H9 (cell line): ENCODE measurements at regions not wholly inside any gene's neighbourhood (a gene's known extent, or its start where the extent isn't known, plus 50 kb on each side); places are given as distances from the start of the nearest gene placed in this dataset.
"Not testable (repeated sequence)": the region's sequence is repeated elsewhere in the genome, so short reads cannot be mapped to it uniquely, and the experiment has no call there.

Experiments used
- DNase-seq: peaks from one replicate; pipeline ENCODE4 v3.0.0-alpha.2; 2017
- H2AFZ ChIP-seq: one replicate; pipeline ENCODE4 v1.6.1; 2013; ENCODE audit warnings: mild to moderate bottlenecking, low read length, control low read depth, moderate library complexity
- H2AK5ac ChIP-seq: 2 replicates; pipeline ENCODE4 v1.6.1; 2013; ENCODE audit warnings: low read length, control low read depth, mixed read lengths; ENCODE audit not compliant: insufficient read length
- H2BK120ac ChIP-seq: one replicate; pipeline ENCODE4 v1.6.1; 2013; ENCODE audit warnings: low read depth, mild to moderate bottlenecking, low read length, control low read depth, inconsistent platforms; ENCODE audit not compliant: poor library complexity, severe bottlenecking
- H2BK12ac ChIP-seq: 2 replicates; pipeline ENCODE4 v1.6.1; 2013; ENCODE audit warnings: low read length, control low read depth, mixed read lengths, low read depth; ENCODE audit not compliant: insufficient read length
- H2BK15ac ChIP-seq: 2 replicates; pipeline ENCODE4 v1.6.1; 2013; ENCODE audit warnings: low read depth, low read length, control low read depth
- H2BK20ac ChIP-seq: one replicate; pipeline ENCODE4 v1.6.1; 2013; ENCODE audit warnings: low read depth, mild to moderate bottlenecking, low read length, control low read depth, inconsistent platforms; ENCODE audit not compliant: poor library complexity, severe bottlenecking
- H2BK5ac ChIP-seq: 2 replicates; pipeline ENCODE4 v1.6.1; 2013; ENCODE audit warnings: low read length, control low read depth, mixed read lengths; ENCODE audit not compliant: insufficient read length
- H3K14ac ChIP-seq: 2 replicates; pipeline ENCODE4 v1.6.1; 2013; ENCODE audit warnings: low read length, control low read depth; ENCODE audit not compliant: insufficient read depth
- H3K18ac ChIP-seq: 2 replicates; pipeline ENCODE4 v1.6.1; 2013; ENCODE audit warnings: low read depth, mild to moderate bottlenecking, mixed read lengths, low read length, control low read depth; ENCODE audit not compliant: insufficient read length
- H3K23ac ChIP-seq: 2 replicates; pipeline ENCODE4 v1.6.1; 2013; ENCODE audit warnings: low read length, control low read depth, mixed read lengths, low read depth; ENCODE audit not compliant: insufficient read length
- H3K23me2 ChIP-seq: 2 replicates; pipeline ENCODE4 v1.6.1; 2013; ENCODE audit warnings: low read depth, mild to moderate bottlenecking, mixed read lengths, low read length, control low read depth; ENCODE audit not compliant: insufficient read length, poor library complexity, severe bottlenecking
- H3K27ac ChIP-seq: 2 replicates; pipeline ENCODE4 v1.5.1; 2013; ENCODE audit warnings: low read length, control low read depth, mixed read lengths, low read depth; ENCODE audit not compliant: insufficient read length
- H3K27me3 ChIP-seq: 2 replicates; pipeline ENCODE4 v1.6.1; 2013; ENCODE audit warnings: low read length, control low read depth, inconsistent platforms; ENCODE audit not compliant: insufficient read depth
- H3K4ac ChIP-seq: 2 replicates; pipeline ENCODE4 v1.6.1; 2013; ENCODE audit warnings: low read depth, mild to moderate bottlenecking, control low read depth, inconsistent platforms, low read length, moderate library complexity
- H3K4me1 ChIP-seq: 2 replicates; pipeline ENCODE4 v1.6.1; 2013; ENCODE audit warnings: low read length, control low read depth, inconsistent platforms; ENCODE audit not compliant: insufficient read depth
- H3K4me2 ChIP-seq: 2 replicates; pipeline ENCODE4 v1.6.1; 2013; ENCODE audit warnings: low read length, control low read depth, mixed read lengths; ENCODE audit not compliant: insufficient read length, insufficient read depth
- H3K56ac ChIP-seq: 2 replicates; pipeline ENCODE4 v1.6.1; 2013; ENCODE audit warnings: low read depth, mild to moderate bottlenecking, mixed read lengths, low read length, control low read depth; ENCODE audit not compliant: insufficient read length
- H3K79me1 ChIP-seq: 2 replicates; pipeline ENCODE4 v1.6.1; 2013; ENCODE audit warnings: low read depth, mild to moderate bottlenecking, moderate library complexity, low read length, control low read depth, inconsistent platforms; ENCODE audit not compliant: insufficient read depth, poor library complexity, severe bottlenecking
- H3K79me2 ChIP-seq: 2 replicates; pipeline ENCODE4 v1.6.1; 2013; ENCODE audit warnings: low read length, control low read depth, inconsistent platforms; ENCODE audit not compliant: insufficient read depth
- H3K9ac ChIP-seq: 2 replicates; pipeline ENCODE4 v1.6.1; 2013; ENCODE audit warnings: low read length, control low read depth, mixed read lengths; ENCODE audit not compliant: insufficient read length; ENCODE audit errors: extremely low read depth
- H3K9me3 ChIP-seq: one replicate; pipeline ENCODE4 v1.6.1; 2013; ENCODE audit warnings: low read depth, low read length, inconsistent platforms; ENCODE audit not compliant: control insufficient read depth
- H3T11ph ChIP-seq: one replicate; pipeline ENCODE4 v1.6.1; 2013; ENCODE audit warnings: mild to moderate bottlenecking, low read length, control low read depth, inconsistent platforms
- H4K20me1 ChIP-seq: one replicate; pipeline ENCODE4 v1.6.1; 2013; ENCODE audit not compliant: control insufficient read depth, insufficient read length, insufficient read depth
- H4K5ac ChIP-seq: 2 replicates; pipeline ENCODE4 v1.6.1; 2013; ENCODE audit warnings: low read depth, mild to moderate bottlenecking, mixed read lengths, low read length, control low read depth; ENCODE audit not compliant: insufficient read length
- H4K8ac ChIP-seq: replicated peaks from 2 replicates; pipeline ENCODE4 v1.6.1; 2013; ENCODE audit warnings: low read length, control low read depth, mixed read lengths, low read depth; ENCODE audit not compliant: insufficient read length
- H4K91ac ChIP-seq: 2 replicates; pipeline ENCODE4 v1.6.1; 2013; ENCODE audit warnings: low read depth, mild to moderate bottlenecking, moderate library complexity, mixed read lengths, low read length, control low read depth; ENCODE audit not compliant: insufficient read length
- H3K27ac Mint-ChIP-seq, 3 experiments: 2 replicates in 2 of 3; 3 replicates in 1 of 3; pipeline ENCODE4 v1.8.0; 2020 to 2021; ENCODE audit warnings: mixed read lengths in 3 of 3, mild to moderate bottlenecking in 1 of 3, moderate library complexity in 1 of 3
- H3K27me3 Mint-ChIP-seq: 2 replicates; pipeline ENCODE4 v1.8.0; 2021; ENCODE audit warnings: low read depth, mild to moderate bottlenecking, moderate library complexity, mixed read lengths
- H3K36me3 Mint-ChIP-seq, 3 experiments: 2 replicates in 2 of 3; 3 replicates in 1 of 3; pipeline ENCODE4 v1.8.0; 2020 to 2021; ENCODE audit warnings: low read depth in 3 of 3, mixed read lengths in 3 of 3; ENCODE audit not compliant: insufficient read depth in 1 of 3
- H3K4me1 Mint-ChIP-seq, 2 experiments: 2 replicates each; pipeline ENCODE4 v1.8.0; 2020; ENCODE audit warnings: mixed read lengths in 2 of 2
- H3K4me3 Mint-ChIP-seq, 2 experiments: 2 replicates in 1 of 2; 3 replicates in 1 of 2; pipeline ENCODE4 v1.8.0; 2020 to 2021; ENCODE audit warnings: mild to moderate bottlenecking in 2 of 2, mixed read lengths in 2 of 2, moderate library complexity in 1 of 2
- H3K9me3 Mint-ChIP-seq, 2 experiments: 2 replicates in 1 of 2; 3 replicates in 1 of 2; pipeline ENCODE4 v1.8.0; 2020; ENCODE audit warnings: mild to moderate bottlenecking in 2 of 2, mixed read lengths in 2 of 2, moderate library complexity in 1 of 2
- WGBS: extraction: QIAGEN DNeasy Blood & Tissue Kit; methylation state at CpG from one replicate; pipeline ENCODE4 v1.1.7; 2013; ENCODE audit warnings: missing lambda C conversion rate, low lambda C conversion rate, mixed read lengths; ENCODE audit not compliant: insufficient read length; ENCODE audit errors: extremely low coverage; 5-methylcytosine and 5-hydroxymethylcytosine counted together

DNA sequence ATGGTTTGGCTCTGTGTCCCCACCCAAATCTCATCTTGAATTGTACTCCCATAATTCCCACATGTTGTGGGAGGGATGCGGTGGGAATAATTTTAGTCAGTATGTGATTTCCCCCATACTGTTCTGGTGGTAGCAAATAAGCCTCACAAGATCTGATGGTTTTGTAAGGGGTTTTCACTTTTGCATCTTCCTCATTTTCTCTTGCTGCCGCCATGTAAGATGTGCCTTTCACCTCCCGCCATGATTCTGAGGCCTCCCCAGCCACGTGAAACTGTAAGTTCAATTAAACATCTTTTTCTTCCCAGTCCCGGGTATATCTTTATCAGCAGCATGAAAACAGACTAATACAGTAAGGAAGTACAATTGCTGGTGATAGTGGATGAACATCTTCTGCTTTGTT lies 269.9 kb upstream of the NR2F2 start:
- not testable (repeated sequence) for H3K36me3 Mint-ChIP-seq, H3K9ac ChIP-seq, H3T11ph ChIP-seq, H3K56ac ChIP-seq, H3K4me2 ChIP-seq, H3K27ac ChIP-seq, H2BK12ac ChIP-seq, H2BK20ac ChIP-seq, H3K4me1 ChIP-seq, H3K23me2 ChIP-seq, H3K4me3 Mint-ChIP-seq, H2AFZ ChIP-seq, H4K5ac ChIP-seq, H3K9me3 ChIP-seq, H2BK120ac ChIP-seq, H3K79me2 ChIP-seq, H3K4ac ChIP-seq, H2BK5ac ChIP-seq, H2BK15ac ChIP-seq, H3K18ac ChIP-seq, H3K9me3 Mint-ChIP-seq, H3K14ac ChIP-seq, DNase-seq, H4K91ac ChIP-seq, H4K8ac ChIP-seq, H3K23ac ChIP-seq, H3K79me1 ChIP-seq, H3K4me1 Mint-ChIP-seq, H2AK5ac ChIP-seq, H4K20me1 ChIP-seq, H3K27ac Mint-ChIP-seq
- H3K27me3 Mint-ChIP-seq, result peaks cover 85% of the 10 kb centered on the region
- peaks cover 18% of the 10 kb centered on the region; the same call in 1 of the 2 replicates for H3K27me3 ChIP-seq
- no CpG with 5 or more reads among the region's 5 CpGs for WGBS
